Activated naive CD8-positive, alpha-beta T cell treated with anti-CD3 and anti-CD28 coated beads, Interleukin-2, amount 10 ng/mL, durations not matched to agents 7 days and 5 days (primary cell): ENCODE measurements at regions not wholly inside any gene's neighbourhood (a gene's known extent, or its start where the extent isn't known, plus 50 kb on each side); places are given as distances from the start of the nearest gene placed in this dataset.

ENCODE experiments used
- ATAC-seq: fragments of 150-1000 bp; cut with Tn5 transposase; one replicate; pipeline ENCODE4 v1.10.0; 2021; ENCODE audit warnings: low read depth, moderate library complexity
- POLR2A ChIA-PET: fragments of 350-600 bp; sonication (Branson Sonifier 250); formaldehyde crosslinking; loops from one replicate; lab custom pipeline; 2021; ENCODE audit warnings: antibody characterized with exemption; lab: Charles Lee
- DNase-seq: peaks from one replicate; pipeline ENCODE4 v3.0.0; 2021
- H3K27ac Mint-ChIP-seq: one replicate; pipeline ENCODE4 v1.8.0; 2022; ENCODE audit warnings: mild to moderate bottlenecking, mixed read lengths
- H3K27me3 Mint-ChIP-seq: one replicate; pipeline ENCODE4 v1.8.0; 2022; ENCODE audit warnings: mild to moderate bottlenecking, moderate library complexity, mixed read lengths
- H3K36me3 Mint-ChIP-seq: one replicate; pipeline ENCODE4 v1.8.0; 2021; ENCODE audit warnings: mild to moderate bottlenecking, mixed read lengths
- H3K4me1 Mint-ChIP-seq: one replicate; pipeline ENCODE4 v1.8.0; 2021; ENCODE audit warnings: mixed read lengths
- H3K4me3 Mint-ChIP-seq: one replicate; pipeline ENCODE4 v1.8.0; 2022; ENCODE audit warnings: mild to moderate bottlenecking, moderate library complexity, mixed read lengths
- H3K9me3 Mint-ChIP-seq: one replicate; pipeline ENCODE4 v1.8.0; 2021; ENCODE audit warnings: mixed read lengths

GRCh38 chr10:65796472-65796871, 1129.4 kb upstream of the LRRTM3 start:
- Mint-ChIP-seq H3K27me3 (no peaks in the 10 kb centered on the region), H3K4me3 (no peak overlapping the region), H3K4me1 (no peaks in the 10 kb centered on the region), H3K36me3 (no peaks in the 10 kb centered on the region), H3K9me3 (peaks cover 5% of the 10 kb centered on the region), H3K27ac (no peak overlapping the region)
- DNase-seq, result no peak
- ATAC-seq, result no peak
- POLR2A ChIA-PET, result no interaction called here

DNA sequence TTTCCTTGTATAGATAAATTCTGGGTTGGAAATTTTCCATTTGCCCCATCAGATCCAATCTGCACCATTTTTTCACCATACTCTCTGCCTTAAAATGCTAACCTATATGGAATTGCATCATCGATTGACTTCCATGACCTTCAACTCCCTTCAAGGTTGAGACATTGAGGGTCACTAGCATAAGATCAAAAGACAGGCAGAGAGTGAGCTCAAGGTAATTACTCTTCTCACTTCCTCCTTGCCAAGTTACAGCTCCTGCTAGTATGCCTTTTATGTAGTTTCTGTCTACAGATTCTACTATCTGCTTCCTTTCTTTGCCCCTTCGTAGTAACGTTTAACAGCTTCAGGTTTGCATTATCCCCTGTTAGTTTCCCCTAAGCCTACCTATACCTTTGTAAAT, 1127.7 kb upstream of the LRRTM3 start:
- DNase-seq, result no peak
- Mint-ChIP-seq H3K36me3 (no peaks in the 10 kb centered on the region), H3K9me3 (peaks cover 5% of the 10 kb centered on the region), H3K4me3 (no peak overlapping the region), H3K4me1 (no peaks in the 10 kb centered on the region), H3K27ac (no peak overlapping the region), H3K27me3 (no peaks in the 10 kb centered on the region)
- no peak for ATAC-seq
- POLR2A ChIA-PET, result no interaction called here

DNA sequence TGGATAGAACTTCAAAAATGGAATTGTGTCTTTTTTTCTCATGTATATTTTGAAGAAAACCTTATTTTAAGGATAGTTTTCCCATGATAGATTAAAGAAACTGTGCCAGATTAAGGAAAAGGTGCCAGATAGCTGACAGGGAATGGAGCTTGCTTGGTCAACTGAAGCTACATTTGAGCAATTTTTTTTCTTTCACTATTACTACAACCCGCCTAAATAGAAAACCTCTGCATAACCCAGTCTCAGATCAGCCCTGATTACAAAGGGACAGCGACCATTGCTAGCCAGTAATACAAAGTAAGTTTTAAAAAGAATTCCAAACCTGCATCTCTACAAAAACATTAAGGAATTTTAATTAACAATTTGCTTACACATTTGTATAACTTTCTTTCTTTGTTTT, 1123.4 kb upstream of the LRRTM3 start:
- no peaks in the 10 kb centered on the region for H3K4me1 Mint-ChIP-seq
- peaks cover 5% of the 10 kb centered on the region for H3K9me3 Mint-ChIP-seq
- H3K27me3 Mint-ChIP-seq, result no peaks in the 10 kb centered on the region
- DNase-seq, result no peak
- no peaks in the 10 kb centered on the region for H3K36me3 Mint-ChIP-seq
- no peak overlapping the region for H3K27ac Mint-ChIP-seq
- ATAC-seq, result no peak
- POLR2A ChIA-PET, result no interaction called here
- no peak overlapping the region for H3K4me3 Mint-ChIP-seq

- Mint-ChIP-seq H3K27ac (no peak overlapping the region), H3K9me3 (peaks cover 2% of the 10 kb centered on the region), H3K4me1 (no peaks in the 10 kb centered on the region), H3K4me3 (no peak overlapping the region), H3K36me3 (no peaks in the 10 kb centered on the region), H3K27me3 (no peaks in the 10 kb centered on the region)
- POLR2A ChIA-PET, result no interaction called here
- DNase-seq (no peak), ATAC-seq (no peak)
Observed at GRCh38 chr10:65805511-65805910, 1120.3 kb upstream of the LRRTM3 start.

GRCh38 chr10:65805993-65806392, 1119.8 kb upstream of the LRRTM3 start:
- H3K4me1 Mint-ChIP-seq, result no peaks in the 10 kb centered on the region
- H3K27ac Mint-ChIP-seq, result no peak overlapping the region
- ATAC-seq, result no peak
- H3K27me3 Mint-ChIP-seq, result no peaks in the 10 kb centered on the region
- POLR2A ChIA-PET, result no interaction called here
- H3K36me3 Mint-ChIP-seq, result no peaks in the 10 kb centered on the region
- peaks cover 2% of the 10 kb centered on the region for H3K9me3 Mint-ChIP-seq
- H3K4me3 Mint-ChIP-seq, result no peak overlapping the region
- DNase-seq, result no peak

GRCh38 chr10:65808687-65809333, 1117.0 kb upstream of the LRRTM3 start:
- no peak for ATAC-seq
- peaks cover under 1% of the 10 kb centered on the region for H3K9me3 Mint-ChIP-seq
- no peaks in the 10 kb centered on the region for H3K4me1 Mint-ChIP-seq
- DNase-seq, result no peak
- no peaks in the 10 kb centered on the region for H3K36me3 Mint-ChIP-seq
- H3K4me3 Mint-ChIP-seq, result no peak overlapping the region
- H3K27ac Mint-ChIP-seq, result no peak overlapping the region
- H3K27me3 Mint-ChIP-seq, result no peaks in the 10 kb centered on the region
- POLR2A ChIA-PET, result no interaction called here

GRCh38 chr10:65811931-65812525, 1113.8 kb upstream of the LRRTM3 start:
- H3K36me3 Mint-ChIP-seq, result no peaks in the 10 kb centered on the region
- no peaks in the 10 kb centered on the region for H3K9me3 Mint-ChIP-seq
- ATAC-seq (no peak), DNase-seq (no peak)
- H3K4me3 Mint-ChIP-seq, result no peak overlapping the region
- POLR2A ChIA-PET, result no interaction called here
- H3K27me3 Mint-ChIP-seq, result no peaks in the 10 kb centered on the region
- H3K27ac Mint-ChIP-seq, result no peak overlapping the region
- H3K4me1 Mint-ChIP-seq, result no peaks in the 10 kb centered on the region

GRCh38 chr10:65816536-65816935, 1109.3 kb upstream of the LRRTM3 start:
- no peaks in the 10 kb centered on the region for H3K9me3 Mint-ChIP-seq
- POLR2A ChIA-PET, result no interaction called here
- no peak overlapping the region for H3K27ac Mint-ChIP-seq
- no peaks in the 10 kb centered on the region for H3K4me1 Mint-ChIP-seq
- no peaks in the 10 kb centered on the region for H3K27me3 Mint-ChIP-seq
- no peak for DNase-seq
- H3K4me3 Mint-ChIP-seq, result no peak overlapping the region
- H3K36me3 Mint-ChIP-seq, result no peaks in the 10 kb centered on the region
- ATAC-seq, result no peak

GRCh38 chr10:65818990-65819389, 1106.8 kb upstream of the LRRTM3 start:
- H3K4me1 Mint-ChIP-seq, result no peaks in the 10 kb centered on the region
- H3K4me3 Mint-ChIP-seq, result no peak overlapping the region
- H3K36me3 Mint-ChIP-seq, result no peaks in the 10 kb centered on the region
- H3K9me3 Mint-ChIP-seq, result no peaks in the 10 kb centered on the region
- H3K27ac Mint-ChIP-seq, result no peak overlapping the region
- no peak for ATAC-seq
- no peak for DNase-seq
- POLR2A ChIA-PET, result no interaction called here
- H3K27me3 Mint-ChIP-seq, result no peaks in the 10 kb centered on the region

DNA sequence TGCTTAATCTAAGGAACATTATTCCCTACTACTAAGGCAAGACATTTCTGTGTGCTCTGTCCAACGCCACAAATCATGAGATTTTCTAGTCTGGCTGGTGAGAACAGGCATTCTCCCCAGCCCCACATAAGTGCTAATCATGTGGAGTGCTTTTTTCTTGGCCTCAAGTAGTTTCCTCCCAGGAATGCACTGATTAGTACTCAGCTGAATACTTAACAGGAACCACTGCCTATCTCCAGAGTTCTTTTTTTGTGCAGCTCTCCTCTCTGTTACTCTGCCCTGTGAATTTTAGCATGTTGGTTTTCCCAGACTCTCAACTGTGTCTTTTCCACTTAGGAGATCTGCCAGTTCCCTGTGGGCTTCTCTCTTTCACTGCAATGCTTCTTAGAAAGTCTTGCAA, 1098.5 kb upstream of the LRRTM3 start:
- ATAC-seq, result no peak
- H3K4me1 Mint-ChIP-seq, result no peaks in the 10 kb centered on the region
- no peaks in the 10 kb centered on the region for H3K36me3 Mint-ChIP-seq
- H3K4me3 Mint-ChIP-seq, result no peak overlapping the region
- POLR2A ChIA-PET, result no interaction called here
- no peak overlapping the region for H3K27ac Mint-ChIP-seq
- H3K9me3 Mint-ChIP-seq, result peaks cover 3% of the 10 kb centered on the region
- H3K27me3 Mint-ChIP-seq, result no peaks in the 10 kb centered on the region
- no peak for DNase-seq

GRCh38 chr10:65838811-65839210, 1087.0 kb upstream of the LRRTM3 start:
- no peaks in the 10 kb centered on the region for H3K4me1 Mint-ChIP-seq
- POLR2A ChIA-PET, result no interaction called here

GRCh38 chr10:65843203-65843602, 1082.6 kb upstream of the LRRTM3 start:
- Mint-ChIP-seq H3K4me1 (no peaks in the 10 kb centered on the region), H3K9me3 (no peaks in the 10 kb centered on the region), H3K36me3 (no peaks in the 10 kb centered on the region), H3K27ac (no peak overlapping the region), H3K27me3 (no peaks in the 10 kb centered on the region), H3K4me3 (no peak overlapping the region)
- no peak for DNase-seq
- no peak for ATAC-seq
- POLR2A ChIA-PET, result no interaction called here

More at GRCh38 chr10:65838811-65839210, 1087.0 kb upstream of the LRRTM3 start:
- Mint-ChIP-seq H3K4me3 (no peak overlapping the region), H3K27me3 (no peaks in the 10 kb centered on the region), H3K36me3 (no peaks in the 10 kb centered on the region), H3K9me3 (no peaks in the 10 kb centered on the region), H3K27ac (no peak overlapping the region)
- DNase-seq (no peak), ATAC-seq (no peak)

GRCh38 chr10:65845916-65846315, 1079.9 kb upstream of the LRRTM3 start:
- H3K4me1 Mint-ChIP-seq, result no peaks in the 10 kb centered on the region
- H3K4me3 Mint-ChIP-seq, result no peak overlapping the region
- ATAC-seq (no peak), DNase-seq (no peak)
- peaks cover 4% of the 10 kb centered on the region for H3K9me3 Mint-ChIP-seq
- H3K27ac Mint-ChIP-seq, result no peak overlapping the region
- H3K27me3 Mint-ChIP-seq, result no peaks in the 10 kb centered on the region
- H3K36me3 Mint-ChIP-seq, result no peaks in the 10 kb centered on the region
- POLR2A ChIA-PET, result no interaction called here

DNA sequence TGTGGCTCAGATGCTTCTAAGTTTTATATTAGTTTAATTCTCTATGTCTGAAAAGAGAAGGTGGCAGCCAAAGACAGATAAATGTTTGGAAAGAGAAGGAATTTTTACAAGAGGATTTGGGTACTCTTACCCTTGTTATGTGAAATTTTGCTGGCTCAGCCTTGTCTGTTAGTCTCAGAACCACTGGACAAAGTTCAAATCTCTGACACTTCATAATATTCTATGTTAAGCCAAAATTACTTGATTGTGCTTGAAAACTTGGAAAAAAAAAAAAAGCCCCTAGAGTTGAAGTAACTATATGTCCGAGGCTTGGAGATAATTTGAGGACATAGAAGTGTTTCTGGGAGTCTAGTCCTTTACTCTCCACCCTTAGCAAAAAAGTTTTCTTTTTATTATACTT, 1079.3 kb upstream of the LRRTM3 start:
- ATAC-seq, result no peak
- Mint-ChIP-seq H3K36me3 (no peaks in the 10 kb centered on the region), H3K4me1 (no peaks in the 10 kb centered on the region), H3K9me3 (peaks cover 4% of the 10 kb centered on the region), H3K27ac (no peak overlapping the region), H3K27me3 (no peaks in the 10 kb centered on the region), H3K4me3 (no peak overlapping the region)
- POLR2A ChIA-PET, result no interaction called here
- no peak for DNase-seq
